Activated T-helper 2 cell treated with anti-CD3 and anti-CD28 coated beads, Interferon-gamma antibody, Interleukin-2, Interleukin-4, amounts not matched to agents 10 μg/mL and 5 μg/mL and 100 μg/mL, durations not matched to agents 14 hours and 24 hours and 36 hours (primary cell): ENCODE measurements at regions not wholly inside any gene's neighbourhood (a gene's known extent, or its start where the extent isn't known, plus 50 kb on each side); places are given as distances from the start of the nearest gene placed in this dataset.

Experiments used
- DNase-seq: peaks from one replicate; pipeline ENCODE4 v3.0.0; 2021; ENCODE audit warnings: low spot score
- H3K27ac Mint-ChIP-seq: one replicate; pipeline ENCODE4 v1.8.0; 2021; ENCODE audit warnings: mixed read lengths
- H3K27me3 Mint-ChIP-seq: one replicate; pipeline ENCODE4 v1.8.0; 2021; ENCODE audit warnings: low read depth, mixed read lengths
- H3K36me3 Mint-ChIP-seq: one replicate; pipeline ENCODE4 v1.8.0; 2021; ENCODE audit warnings: low read depth, mixed read lengths
- H3K4me1 Mint-ChIP-seq: one replicate; pipeline ENCODE4 v1.8.0; 2021; ENCODE audit warnings: low read depth, mixed read lengths
- H3K4me3 Mint-ChIP-seq: one replicate; pipeline ENCODE4 v1.8.0; 2021; ENCODE audit warnings: low read depth, mild to moderate bottlenecking, moderate library complexity, mixed read lengths
- H3K9me3 Mint-ChIP-seq: one replicate; pipeline ENCODE4 v1.8.0; 2021; ENCODE audit warnings: mixed read lengths
- intact Hi-C: fragments of 100-400 bp; cut with micrococcal nuclease; formaldehyde crosslinking; loops from one replicate; pipeline ENCODE4 v1.15.1; 2023

GRCh38 chr5:174840435-174840834 is 116.1 kb downstream of the MSX2 start:
- H3K4me3 Mint-ChIP-seq, result no peak overlapping the region
- H3K27me3 Mint-ChIP-seq, result no peaks in the 10 kb centered on the region
- intact Hi-C loops, result no loop called here
- no peak overlapping the region for H3K27ac Mint-ChIP-seq
- H3K36me3 Mint-ChIP-seq, result no peaks in the 10 kb centered on the region
- no peaks in the 10 kb centered on the region for H3K9me3 Mint-ChIP-seq
- DNase-seq, result no peak
- no peaks in the 10 kb centered on the region for H3K4me1 Mint-ChIP-seq

- Mint-ChIP-seq H3K4me1 (no peaks in the 10 kb centered on the region), H3K9me3 (no peaks in the 10 kb centered on the region), H3K36me3 (no peaks in the 10 kb centered on the region), H3K4me3 (no peak overlapping the region), H3K27me3 (no peaks in the 10 kb centered on the region), H3K27ac (no peak overlapping the region)
- intact Hi-C loops, result no loop called here
- DNase-seq, result no peak
Measured at GRCh38 chr5:174839196-174839595, 114.8 kb downstream of the MSX2 start.

- H3K36me3 Mint-ChIP-seq, result no peaks in the 10 kb centered on the region
- no peak overlapping the region for H3K27ac Mint-ChIP-seq
- DNase-seq, result no peak
- H3K4me1 Mint-ChIP-seq, result no peaks in the 10 kb centered on the region
- H3K9me3 Mint-ChIP-seq, result no peaks in the 10 kb centered on the region
- no peak overlapping the region for H3K4me3 Mint-ChIP-seq
- intact Hi-C loops, result no loop called here
- no peaks in the 10 kb centered on the region for H3K27me3 Mint-ChIP-seq
Measured at GRCh38 chr5:174837919-174838902, 113.8 kb downstream of the MSX2 start.

- no peak overlapping the region for H3K27ac Mint-ChIP-seq
- no peak for DNase-seq
- H3K36me3 Mint-ChIP-seq, result no peaks in the 10 kb centered on the region
- H3K9me3 Mint-ChIP-seq, result no peaks in the 10 kb centered on the region
- intact Hi-C loops, result no loop called here
- H3K4me3 Mint-ChIP-seq, result no peak overlapping the region
- no peaks in the 10 kb centered on the region for H3K27me3 Mint-ChIP-seq
- H3K4me1 Mint-ChIP-seq, result no peaks in the 10 kb centered on the region
Measured at GRCh38 chr5:174834081-174834480, 109.7 kb downstream of the MSX2 start.

GRCh38 chr5:174832811-174833210 is 108.4 kb downstream of the MSX2 start:
- Mint-ChIP-seq H3K27me3 (no peaks in the 10 kb centered on the region), H3K36me3 (no peaks in the 10 kb centered on the region), H3K27ac (no peak overlapping the region), H3K9me3 (no peaks in the 10 kb centered on the region), H3K4me3 (no peak overlapping the region), H3K4me1 (no peaks in the 10 kb centered on the region)
- intact Hi-C loops, result no loop called here
- no peak for DNase-seq

- Mint-ChIP-seq H3K9me3 (no peaks in the 10 kb centered on the region), H3K27ac (no peak overlapping the region), H3K27me3 (no peaks in the 10 kb centered on the region), H3K36me3 (no peaks in the 10 kb centered on the region), H3K4me1 (no peaks in the 10 kb centered on the region), H3K4me3 (no peak overlapping the region)
- intact Hi-C loops, result no loop called here
- no peak for DNase-seq
Measured at GRCh38 chr5:174832025-174832424, 107.6 kb downstream of the MSX2 start.

GRCh38 chr5:174831031-174831660 is 106.8 kb downstream of the MSX2 start:
- no peaks in the 10 kb centered on the region for H3K36me3 Mint-ChIP-seq
- H3K4me1 Mint-ChIP-seq, result no peaks in the 10 kb centered on the region
- no peaks in the 10 kb centered on the region for H3K27me3 Mint-ChIP-seq
- no peaks in the 10 kb centered on the region for H3K9me3 Mint-ChIP-seq
- intact Hi-C loops, result no loop called here
- no peak for DNase-seq
- no peak overlapping the region for H3K27ac Mint-ChIP-seq
- H3K4me3 Mint-ChIP-seq, result no peak overlapping the region

GRCh38 chr5:174829511-174829864 is 105.1 kb downstream of the MSX2 start:
- intact Hi-C loops, result no loop called here
- H3K27me3 Mint-ChIP-seq, result no peaks in the 10 kb centered on the region
- no peak for DNase-seq
- H3K4me3 Mint-ChIP-seq, result no peak overlapping the region
- H3K4me1 Mint-ChIP-seq, result no peaks in the 10 kb centered on the region
- no peaks in the 10 kb centered on the region for H3K9me3 Mint-ChIP-seq
- H3K36me3 Mint-ChIP-seq, result no peaks in the 10 kb centered on the region
- H3K27ac Mint-ChIP-seq, result no peak overlapping the region

- intact Hi-C loops, result no loop called here
- Mint-ChIP-seq H3K9me3 (no peaks in the 10 kb centered on the region), H3K4me3 (no peak overlapping the region), H3K27ac (no peak overlapping the region), H3K27me3 (no peaks in the 10 kb centered on the region), H3K36me3 (no peaks in the 10 kb centered on the region), H3K4me1 (no peaks in the 10 kb centered on the region)
- no peak for DNase-seq
Measured at GRCh38 chr5:174828804-174829510, 104.6 kb downstream of the MSX2 start.

- Mint-ChIP-seq H3K27ac (no peak overlapping the region), H3K27me3 (no peaks in the 10 kb centered on the region), H3K9me3 (no peaks in the 10 kb centered on the region), H3K4me3 (no peak overlapping the region), H3K36me3 (no peaks in the 10 kb centered on the region), H3K4me1 (no peaks in the 10 kb centered on the region)
- no peak for DNase-seq
- intact Hi-C loops, result no loop called here
Measured at GRCh38 chr5:174827558-174827957, 103.2 kb downstream of the MSX2 start.

GRCh38 chr5:174825587-174825986 is 101.2 kb downstream of the MSX2 start:
- Mint-ChIP-seq H3K27me3 (no peaks in the 10 kb centered on the region), H3K4me1 (no peaks in the 10 kb centered on the region), H3K27ac (no peak overlapping the region), H3K9me3 (no peaks in the 10 kb centered on the region), H3K36me3 (no peaks in the 10 kb centered on the region), H3K4me3 (no peak overlapping the region)
- no peak for DNase-seq
- intact Hi-C loops, result no loop called here

- Mint-ChIP-seq H3K4me3 (no peak overlapping the region), H3K9me3 (peaks cover 7% of the 10 kb centered on the region), H3K4me1 (no peaks in the 10 kb centered on the region), H3K36me3 (no peaks in the 10 kb centered on the region), H3K27me3 (no peaks in the 10 kb centered on the region), H3K27ac (no peak overlapping the region)
- no peak for DNase-seq
- intact Hi-C loops, result no loop called here
Measured at GRCh38 chr5:174818430-174818829, 94.0 kb downstream of the MSX2 start.

- intact Hi-C loops, result no loop called here
- Mint-ChIP-seq H3K27ac (no peak overlapping the region), H3K36me3 (no peaks in the 10 kb centered on the region), H3K4me3 (no peak overlapping the region), H3K4me1 (no peaks in the 10 kb centered on the region), H3K27me3 (no peaks in the 10 kb centered on the region), H3K9me3 (peaks cover 7% of the 10 kb centered on the region)
- no peak for DNase-seq
Measured at GRCh38 chr5:174817610-174818009, 93.2 kb downstream of the MSX2 start.
